DND-41 (cell line): ENCODE measurements at regions not wholly inside any gene's neighbourhood (a gene's known extent, or its start where the extent isn't known, plus 50 kb on each side); places are given as distances from the start of the nearest gene placed in this dataset.
"Not testable (repeated sequence)": the region's sequence is repeated elsewhere in the genome, so short reads cannot be mapped to it uniquely, and the experiment has no call there.

ENCODE experiments used
- ATAC-seq: fragments of 200-7000 bp; cut with Tn5 transposase; 3 replicates; pipeline ENCODE4 v1.9.1; 2021; ENCODE audit warnings: low read depth; ENCODE audit not compliant: insufficient read depth
- DNase-seq: peaks from one replicate; pipeline ENCODE4 v3.0.0-alpha.2; 2020
- H2AFZ ChIP-seq: 2 replicates; pipeline ENCODE4 v1.6.0; 2012; ENCODE audit warnings: low read depth, low read length
- H3K27ac ChIP-seq: 2 replicates; pipeline ENCODE4 v1.5.1; 2012; ENCODE audit warnings: low read length, inconsistent platforms
- H3K27me3 ChIP-seq: fragments of 200-600 bp; sonication (generic); 2 replicates; pipeline ENCODE4 v1.6.0; 2012; ENCODE audit warnings: low read length, mild to moderate bottlenecking, inconsistent platforms; ENCODE audit not compliant: insufficient read depth, poor library complexity
- H3K36me3 ChIP-seq: 2 replicates; pipeline ENCODE4 v1.5.1; 2012; ENCODE audit warnings: low read length, inconsistent platforms; ENCODE audit not compliant: insufficient read depth
- H3K4me1 ChIP-seq: 2 replicates; pipeline ENCODE4 v1.5.1; 2012; ENCODE audit warnings: mild to moderate bottlenecking, low read length; ENCODE audit not compliant: insufficient read depth
- H3K4me2 ChIP-seq: 2 replicates; pipeline ENCODE4 v1.6.0; 2012; ENCODE audit warnings: mild to moderate bottlenecking, moderate library complexity, low read length, inconsistent platforms; ENCODE audit not compliant: insufficient read depth
- H3K4me3 ChIP-seq, 2 experiments: fragments of 200-600 bp in 1 of 2; shearing (Covaris generic) in 1 of 2; 2 replicates each; pipeline ENCODE4 v1.5.1; 2012 to 2016; ENCODE audit warnings: inconsistent platforms in 2 of 2, low read length in 2 of 2, mild to moderate bottlenecking in 2 of 2, low read depth in 1 of 2, moderate library complexity in 1 of 2
- H3K79me2 ChIP-seq: 2 replicates; pipeline ENCODE4 v1.6.0; 2012; ENCODE audit warnings: low read length, inconsistent platforms; ENCODE audit not compliant: insufficient read depth
- H3K9ac ChIP-seq: 2 replicates; pipeline ENCODE4 v1.6.0; 2012; ENCODE audit warnings: low read depth, mild to moderate bottlenecking, inconsistent platforms, low read length, moderate library complexity
- H3K9me3 ChIP-seq: 2 replicates; pipeline ENCODE4 v1.5.1; 2012; ENCODE audit warnings: low read length, moderate library complexity, mild to moderate bottlenecking, inconsistent platforms; ENCODE audit not compliant: insufficient read depth, severe bottlenecking
- H4K20me1 ChIP-seq: 2 replicates; pipeline ENCODE4 v1.6.0; 2012; ENCODE audit warnings: low read length; ENCODE audit not compliant: insufficient read depth
- CTCF ChIP-seq: IDR thresholded peaks from 2 replicates; pipeline ENCODE4 v1.5.1; 2012; ENCODE audit warnings: borderline replicate concordance, low read length, moderate library complexity, mild to moderate bottlenecking; ENCODE audit not compliant: poor library complexity, severe bottlenecking; ENCODE audit errors: extremely low read depth
- EZH2 ChIP-seq: IDR thresholded peaks from 3 replicates; pipeline ENCODE4 v1.6.1; 2012; ENCODE audit warnings: borderline replicate concordance, low read depth, mild to moderate bottlenecking, moderate library complexity, low read length, inconsistent platforms; ENCODE audit not compliant: severe bottlenecking

GRCh38 chr9:108775901-108776306 lies 79.9 kb downstream of the ACTL7B start:
- no peak for TF ChIP-seq EZH2
- no peak for TF ChIP-seq CTCF
- no peak overlapping the region for H3K9ac ChIP-seq
- no peak for ATAC-seq
- no peak overlapping the region for H3K4me2 ChIP-seq
- H3K4me1 ChIP-seq: no peaks in the 10 kb centered on the region
- DNase-seq: no peak
- peaks cover under 1% of the 10 kb centered on the region for H3K27me3 ChIP-seq
- H3K79me2 ChIP-seq: no peaks in the 10 kb centered on the region
- no peak overlapping the region for H2AFZ ChIP-seq
- no peaks in the 10 kb centered on the region for H3K36me3 ChIP-seq
- H3K27ac ChIP-seq: no peak overlapping the region
- no peaks in the 10 kb centered on the region for H3K9me3 ChIP-seq
- H4K20me1 ChIP-seq: no peaks in the 10 kb centered on the region
- no peak overlapping the region for H3K4me3 ChIP-seq

DNA sequence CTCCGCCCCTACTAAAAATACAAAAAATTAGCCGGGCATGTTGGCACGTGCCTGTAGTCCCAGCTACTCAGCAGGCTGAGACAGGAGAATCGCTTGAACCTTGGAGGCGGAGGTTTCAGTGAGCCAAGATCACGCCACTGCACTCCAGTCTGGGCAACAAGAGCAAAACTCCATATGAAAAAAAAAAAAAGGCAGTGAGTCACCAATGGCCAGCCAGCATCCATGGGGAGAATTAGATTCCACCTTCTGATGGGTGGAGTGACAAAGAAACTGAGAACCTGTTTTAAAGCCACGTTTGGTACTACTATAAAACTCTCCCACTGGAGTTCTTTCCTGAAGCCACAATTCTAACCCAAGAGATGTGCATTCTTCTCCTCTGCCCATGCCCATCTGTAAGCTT lies 81.7 kb downstream of the ACTL7B start:
- H3K4me2 ChIP-seq, H3K9me3 ChIP-seq, H3K4me3 ChIP-seq, H3K27ac ChIP-seq, H3K9ac ChIP-seq, H3K4me1 ChIP-seq, H2AFZ ChIP-seq, H4K20me1 ChIP-seq, DNase-seq, H3K27me3 ChIP-seq, H3K36me3 ChIP-seq, H3K79me2 ChIP-seq, ATAC-seq: not testable (repeated sequence)

- TF ChIP-seq CTCF (no peak), EZH2 (no peak)
- no peak for DNase-seq
- H3K9me3 ChIP-seq: no peaks in the 10 kb centered on the region
These were observed 83.4 kb downstream of the ACTL7B start for GRCh38 chr9:108772301-108772894.

GRCh38 chr9:108768744-108769143 lies 87.0 kb downstream of the ACTL7B start:
- no peak overlapping the region for H3K4me2 ChIP-seq
- H4K20me1 ChIP-seq: no peaks in the 10 kb centered on the region
- no peaks in the 10 kb centered on the region for H3K4me1 ChIP-seq
- ATAC-seq (no peak), DNase-seq (no peak)
- no peaks in the 10 kb centered on the region for H3K9me3 ChIP-seq
- no peaks in the 10 kb centered on the region for H3K79me2 ChIP-seq
- no peaks in the 10 kb centered on the region for H3K27me3 ChIP-seq
- no peak overlapping the region for H2AFZ ChIP-seq
- no peak for TF ChIP-seq EZH2
- no peak for TF ChIP-seq CTCF
- no peak overlapping the region for H3K9ac ChIP-seq
- no peak overlapping the region for H3K27ac ChIP-seq
- H3K36me3 ChIP-seq: no peaks in the 10 kb centered on the region
- no peak overlapping the region for H3K4me3 ChIP-seq

More at GRCh38 chr9:108772301-108772894, 83.4 kb downstream of the ACTL7B start:
- no peaks in the 10 kb centered on the region for H3K36me3 ChIP-seq
- H3K4me1 ChIP-seq: no peaks in the 10 kb centered on the region
- H3K9ac ChIP-seq: no peak overlapping the region
- no peaks in the 10 kb centered on the region for H3K79me2 ChIP-seq
- H3K27ac ChIP-seq: no peak overlapping the region
- no peak overlapping the region for H3K4me3 ChIP-seq
- no peak overlapping the region for H3K4me2 ChIP-seq
- H4K20me1 ChIP-seq: no peaks in the 10 kb centered on the region
- H2AFZ ChIP-seq: no peak overlapping the region
- no peak for ATAC-seq
- H3K27me3 ChIP-seq: no peaks in the 10 kb centered on the region
